ENCODE measurements at regions not wholly inside any gene's neighbourhood (a gene's known extent, or its start where the extent isn't known, plus 50 kb on each side); places are given as distances from the start of the nearest gene placed in this dataset.

DNA sequence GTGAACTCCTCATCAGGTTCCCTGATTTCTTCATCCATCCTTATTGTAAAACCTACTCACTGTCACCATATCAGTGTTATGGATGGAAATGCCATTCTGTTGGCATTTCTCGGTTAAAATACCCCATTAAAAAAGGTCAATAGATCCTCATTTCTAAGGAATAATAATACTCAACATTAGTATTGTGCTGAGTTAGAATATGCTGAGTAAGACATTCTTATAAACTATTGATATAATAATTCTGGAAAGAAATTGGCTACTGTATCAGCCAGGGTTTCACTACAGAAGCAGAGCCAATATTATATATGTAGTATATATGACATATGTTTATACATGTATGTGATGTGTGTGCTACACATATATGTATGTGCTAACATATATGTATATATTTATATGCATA, 95.4 kb upstream of the KCNH8 start:
- Histone ChIP-seq H3K36me3 (ENCODE audit: control insufficient read depth in 4 of 4, insufficient read depth in 3 of 4, low read depth in 1 of 4, low read length in 3 of 4) (no peaks in the 10 kb centered on the region), H3K4me3 (ENCODE audit: low read depth in 1 of 3, low read length in 3 of 3) (no peak overlapping the region), H3K9me3 (ENCODE audit: control insufficient read depth in 4 of 4, low read length in 3 of 4) (no peaks in the 10 kb centered on the region), H3K27me3 (ENCODE audit: control insufficient read depth in 4 of 4, insufficient read depth in 4 of 4, low read length in 3 of 4) (no peaks in the 10 kb centered on the region), H3K27ac (ENCODE audit: low read depth in 1 of 2, low read length in 2 of 2) (no peak overlapping the region), H3K9ac (ENCODE audit: low read depth in 1 of 2, low read length in 2 of 2) (no peak overlapping the region), H3K4me1 (ENCODE audit: control insufficient read depth in 4 of 4, insufficient read depth in 4 of 4, low read length in 3 of 4) (no peaks in the 10 kb centered on the region)
- WGBS = 73% methylated on average over 1 of the region's 1 CpG
- TF ChIP-seq CTCF (IDR thresholded peaks at IDR 0.05; ENCODE audit: low read depth, low read length, missing input control) (no peak), RXRA (IDR thresholded peaks at IDR 0.05) (no peak), YY1 (IDR thresholded peaks at IDR 0.05) (no peak), SP1 (IDR thresholded peaks at IDR 0.05) (no peak), REST (IDR thresholded peaks at IDR 0.05) (no peak), ATF3 (IDR thresholded peaks at IDR 0.05) (no peak), TAF1 (conservative IDR thresholded peaks at IDR 0.05) (no peak), ZBTB33 (IDR thresholded peaks at IDR 0.05) (no peak), FOXA2 (IDR thresholded peaks at IDR 0.05) (no peak), HNF4A (conservative IDR thresholded peaks at IDR 0.05) (no peak), FOXA1 (IDR thresholded peaks at IDR 0.05) (no peak), HNF4G (IDR thresholded peaks at IDR 0.05) (no peak), RAD21 (IDR thresholded peaks at IDR 0.05) (no peak), MAX (IDR thresholded peaks at IDR 0.05) (no peak), JUND (IDR thresholded peaks at IDR 0.05) (no peak), GABPA (IDR thresholded peaks at IDR 0.05 in 1 of 2, conservative IDR thresholded peaks at IDR 0.05 in 1 of 2) (no peak)
- no peak for DNase-seq (ENCODE audit: low spot score)

DNA sequence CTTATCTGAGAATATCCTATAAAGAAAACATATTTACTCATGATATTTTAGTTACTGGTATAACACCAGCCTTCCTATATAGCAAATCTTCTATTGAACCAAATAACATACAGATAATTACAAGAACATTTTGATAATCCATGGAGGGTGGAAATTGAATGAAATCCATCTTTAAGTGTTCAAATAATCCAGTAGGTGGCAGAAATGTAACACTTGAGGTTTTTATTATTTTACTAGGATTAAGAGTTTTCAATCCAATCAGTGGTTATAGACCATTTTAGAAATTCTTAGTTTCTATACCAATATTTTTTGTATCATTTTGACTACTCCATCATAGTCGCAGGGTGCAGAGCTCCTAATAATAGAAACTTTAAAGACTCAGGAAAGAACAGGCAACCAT, 101.9 kb upstream of the KCNH8 start:
- DNase-seq (ENCODE audit: low spot score) = no peak
- no peaks in the 10 kb centered on the region for H3K4me1 ChIP-seq (ENCODE audit: control insufficient read depth in 4 of 4, insufficient read depth in 4 of 4, low read length in 3 of 4)
- H3K36me3 ChIP-seq (ENCODE audit: control insufficient read depth in 4 of 4, insufficient read depth in 3 of 4, low read depth in 1 of 4, low read length in 3 of 4) = no peaks in the 10 kb centered on the region
- H3K9me3 ChIP-seq (ENCODE audit: control insufficient read depth in 4 of 4, low read length in 3 of 4) = no peaks in the 10 kb centered on the region
- no peak for TF ChIP-seq CTCF (IDR thresholded peaks at IDR 0.05; ENCODE audit: low read depth, low read length, missing input control)
- peak in 1 of 2 donors; percentile 31 for TF ChIP-seq RAD21 (IDR thresholded peaks at IDR 0.05)
- no peak for TF ChIP-seq ZBTB33 (IDR thresholded peaks at IDR 0.05)
- no peak for TF ChIP-seq EGR1 (IDR thresholded peaks at IDR 0.05; ENCODE audit: low read depth in 2 of 2)
- H3K27ac ChIP-seq (ENCODE audit: low read depth in 1 of 2, low read length in 2 of 2) = no peak overlapping the region
- H3K9ac ChIP-seq (ENCODE audit: low read depth in 1 of 2, low read length in 2 of 2) = no peak overlapping the region
- no peaks in the 10 kb centered on the region for H3K27me3 ChIP-seq (ENCODE audit: control insufficient read depth in 4 of 4, insufficient read depth in 4 of 4, low read length in 3 of 4)
- WGBS = 47% methylated on average over 1 of the region's 1 CpG
- no peak overlapping the region for H3K4me3 ChIP-seq (ENCODE audit: low read depth in 1 of 3, low read length in 3 of 3)

Measured in liver (tissue), 8 donors.